ENCODE measurements at regions not wholly inside any gene's neighbourhood (a gene's known extent, or its start where the extent isn't known, plus 50 kb on each side); places are given as distances from the start of the nearest gene placed in this dataset.
"Not testable (repeated sequence)": the region's sequence is repeated elsewhere in the genome, so short reads cannot be mapped to it uniquely, and the experiment has no call there.

GRCh38 chr2:72031346-72032110 lies 116.1 kb downstream of the CYP26B1 start:
- DNase-seq (ENCODE audit: low read depth) = no peak

GRCh38 chr2:72028996-72029395 lies 118.7 kb downstream of the CYP26B1 start:
- DNase-seq (ENCODE audit: low read depth) = no peak

GRCh38 chr2:72028351-72028995 lies 119.2 kb downstream of the CYP26B1 start:
- no peak for DNase-seq (ENCODE audit: low read depth)

- no peak for DNase-seq (ENCODE audit: low read depth)
Measured at GRCh38 chr2:72027426-72028161, 120.1 kb downstream of the CYP26B1 start.

GRCh38 chr2:72026819-72027425 lies 120.7 kb downstream of the CYP26B1 start:
- DNase-seq (ENCODE audit: low read depth) = no peak

GRCh38 chr2:72024451-72025175 lies 123.0 kb downstream of the CYP26B1 start:
- DNase-seq (ENCODE audit: low read depth) = no peak

GRCh38 chr2:72023678-72024390 lies 123.8 kb downstream of the CYP26B1 start:
- no peak for DNase-seq (ENCODE audit: low read depth)

GRCh38 chr2:72021371-72021770 lies 126.3 kb downstream of the CYP26B1 start:
- DNase-seq (ENCODE audit: low read depth) = not testable (repeated sequence)

- no peak for DNase-seq (ENCODE audit: low read depth)
Measured at GRCh38 chr2:72015266-72015665, 132.4 kb downstream of the CYP26B1 start.

- no peak for DNase-seq (ENCODE audit: low read depth)
Measured at GRCh38 chr2:72014831-72015230, 132.8 kb downstream of the CYP26B1 start.

GRCh38 chr2:72013726-72014125 lies 133.9 kb downstream of the CYP26B1 start:
- DNase-seq (ENCODE audit: low read depth) = no peak

- no peak for DNase-seq (ENCODE audit: low read depth)
Measured at GRCh38 chr2:72012886-72013574, 134.6 kb downstream of the CYP26B1 start.

GRCh38 chr2:72011791-72012190 lies 135.9 kb downstream of the CYP26B1 start:
- no peak for DNase-seq (ENCODE audit: low read depth)

GRCh38 chr2:72011370-72011689 lies 136.3 kb downstream of the CYP26B1 start:
- DNase-seq (ENCODE audit: low read depth) = no peak

GRCh38 chr2:72010647-72011369 lies 136.9 kb downstream of the CYP26B1 start:
- DNase-seq (ENCODE audit: low read depth) = no peak

- no peak for DNase-seq (ENCODE audit: low read depth)
Measured at GRCh38 chr2:72008608-72009007, 139.1 kb downstream of the CYP26B1 start.

- DNase-seq (ENCODE audit: low read depth) = no peak
Measured at GRCh38 chr2:72007402-72007801, 140.3 kb downstream of the CYP26B1 start.

GRCh38 chr2:72006188-72006736 lies 141.4 kb downstream of the CYP26B1 start:
- no peak for DNase-seq (ENCODE audit: low read depth)

GRCh38 chr2:72004976-72005375 lies 142.7 kb downstream of the CYP26B1 start:
- no peak for DNase-seq (ENCODE audit: low read depth)
